ENCODE measurements at regions not wholly inside any gene's neighbourhood (a gene's known extent, or its start where the extent isn't known, plus 50 kb on each side); places are given as distances from the start of the nearest gene placed in this dataset.

GRCh38 chr14:35482994-35483515 lies 50.9 kb upstream of the INSM2 start:
- Histone ChIP-seq H3K79me2 (no peaks in the 10 kb centered on the region), H3K9me3 (ENCODE audit: low read depth) (no peaks in the 10 kb centered on the region), H3K27me3 (peaks cover 11% of the 10 kb centered on the region), H3K36me3 (replicated peaks; ENCODE audit: insufficient read depth, low read depth) (no peaks in the 10 kb centered on the region), H4K20me1 (ENCODE audit: insufficient read depth, poor library complexity, severe bottlenecking) (no peaks in the 10 kb centered on the region), H3K4me1 (ENCODE audit: insufficient read depth) (no peaks in the 10 kb centered on the region), H2AFZ (no peak overlapping the region), H3K4me2 (no peak overlapping the region), H3K9me2 (replicated peaks; ENCODE audit: insufficient read depth) (no peaks in the 10 kb centered on the region), H3K27ac (no peak overlapping the region), H3K4me3 (no peak overlapping the region)
- 50% methylated on average over 1 of the region's 1 CpG for WGBS (ENCODE audit: low lambda C conversion rate, missing lambda C conversion rate)
- DNase-seq (ENCODE audit: low spot score) = no peak
- TF ChIP-seq CTCF (IDR thresholded peaks at IDR 0.05; ENCODE audit: poor library complexity) (no peak), EZH2phosphoT487 (IDR thresholded peaks at IDR 0.05; ENCODE audit: low read depth, severe bottlenecking, unreplicated experiment) (no peak), EZH2 (IDR thresholded peaks at IDR 0.05; ENCODE audit: borderline replicate concordance) (no peak)
